ENCODE measurements at regions not wholly inside any gene's neighbourhood (a gene's known extent, or its start where the extent isn't known, plus 50 kb on each side); places are given as distances from the start of the nearest gene placed in this dataset.

DNA sequence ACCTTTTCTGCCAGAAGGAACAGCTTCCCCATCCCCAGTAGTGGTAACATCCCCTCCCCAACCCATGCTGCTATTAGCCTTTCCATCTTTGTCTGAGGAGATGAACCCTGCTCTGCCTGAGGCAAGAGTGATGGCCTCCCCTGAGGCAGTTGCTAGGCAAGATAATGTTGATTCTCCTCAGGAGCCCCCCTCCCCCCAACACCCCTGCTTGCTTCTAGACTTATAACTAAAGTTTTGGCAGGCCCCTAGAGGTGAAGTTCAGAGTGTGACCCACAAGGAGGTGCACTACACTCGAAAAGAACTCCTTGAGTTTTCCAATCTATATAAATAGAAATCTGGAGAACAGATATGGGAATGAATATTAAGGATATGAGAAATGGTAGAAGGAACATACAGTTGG, 962.5 kb downstream of the ADGRL3 start:
- DNase-seq (ENCODE audit: low spot score) = no peak

DNA sequence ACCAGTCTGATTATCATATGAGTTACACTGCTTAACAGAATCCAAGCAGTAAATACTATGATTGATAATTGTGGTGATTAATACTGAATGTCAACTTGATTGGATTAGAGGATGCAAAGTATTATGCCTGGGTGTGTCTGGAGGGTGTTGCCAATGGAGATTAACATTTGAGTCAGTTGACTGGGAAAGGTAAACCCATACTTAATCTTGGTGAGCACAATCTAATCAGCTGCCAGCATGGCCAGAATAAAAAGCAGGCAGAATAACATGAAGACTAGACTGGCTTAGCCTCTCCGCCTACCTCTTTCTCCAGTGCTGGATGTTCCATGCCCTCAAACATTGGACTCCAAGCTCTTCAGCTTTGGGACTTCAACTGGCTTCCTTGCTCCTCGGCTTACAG, 961.3 kb downstream of the ADGRL3 start:
- peak; percentile 4 for DNase-seq (ENCODE audit: low spot score)

DNA sequence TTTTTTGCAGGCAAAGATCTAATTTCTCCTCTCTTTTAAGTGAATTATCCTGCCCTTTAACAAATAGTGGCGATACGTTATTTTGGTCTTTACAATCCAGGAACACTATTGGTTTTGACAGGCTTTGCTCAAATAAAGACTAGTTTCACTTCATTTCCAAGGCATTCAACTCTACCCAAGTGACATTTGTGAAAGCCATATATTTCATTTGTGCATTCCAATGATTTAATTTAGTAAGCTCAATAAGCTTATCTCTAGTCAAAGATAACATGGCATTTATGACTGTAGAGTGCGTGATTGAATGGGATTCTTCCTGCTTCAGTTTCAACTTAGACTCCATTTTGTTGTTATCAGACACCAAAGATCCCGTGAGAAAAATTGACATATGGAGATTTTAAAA, 959.8 kb downstream of the ADGRL3 start:
- peak; percentile 79 for DNase-seq (ENCODE audit: low spot score)

DNA sequence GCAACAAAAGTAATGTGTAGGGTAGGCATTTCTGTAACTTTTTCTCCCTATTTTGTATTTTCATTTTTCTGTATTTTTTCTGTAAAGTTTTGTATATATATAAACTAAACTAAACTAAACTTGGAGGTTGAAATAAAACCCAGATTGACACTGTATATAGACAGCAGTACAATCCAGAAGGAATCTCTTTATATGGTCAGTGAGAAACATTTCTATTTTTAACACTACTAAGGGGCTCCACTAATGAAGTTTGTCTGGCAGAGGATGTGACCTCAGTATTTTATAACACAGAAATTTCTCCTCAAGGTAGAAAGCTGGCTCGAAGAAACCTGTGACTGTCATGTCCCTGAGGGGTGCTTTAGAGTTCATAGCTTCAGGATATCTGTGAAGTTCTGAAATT, 959.2 kb downstream of the ADGRL3 start:
- DNase-seq (ENCODE audit: low spot score) = no peak

DNA sequence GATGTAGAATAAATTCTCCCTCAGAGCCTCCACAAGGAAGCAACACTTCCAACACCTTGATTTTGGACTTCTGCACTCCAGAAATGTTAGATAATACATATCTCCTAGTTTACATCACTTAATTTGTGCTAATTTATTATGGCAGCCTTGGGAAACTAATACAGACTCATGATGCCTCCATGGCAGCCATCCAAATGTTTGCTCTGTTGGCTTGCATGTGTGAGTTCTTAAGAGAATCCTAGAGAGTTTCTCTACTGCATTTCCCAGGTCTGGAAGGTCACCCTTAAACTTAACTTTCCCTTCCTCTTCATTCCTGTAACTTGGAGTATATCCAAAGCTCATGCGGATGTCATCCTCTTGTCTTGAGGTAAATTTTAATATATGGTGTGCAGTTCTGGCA, 956.1 kb downstream of the ADGRL3 start:
- DNase-seq (ENCODE audit: low spot score) = no peak

DNA sequence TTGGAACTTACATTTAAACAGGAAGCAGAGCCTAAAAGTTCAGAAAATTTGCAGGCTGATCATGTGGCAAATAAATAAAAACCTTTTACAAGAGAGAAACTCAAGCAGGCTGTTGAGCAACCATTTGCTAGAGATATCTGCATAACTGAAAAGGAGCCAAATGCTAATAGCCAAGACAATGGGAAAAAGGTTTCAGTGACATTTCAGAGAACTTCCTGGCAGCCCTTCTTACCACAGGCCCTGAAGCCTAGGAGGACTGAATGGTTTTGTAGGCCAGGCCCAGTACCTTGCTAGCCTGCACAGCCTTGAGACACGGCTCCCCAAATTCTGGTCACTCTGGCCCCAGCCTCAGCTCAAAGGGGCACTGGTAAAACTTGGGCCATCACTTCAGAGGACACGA, 945.1 kb downstream of the ADGRL3 start:
- DNase-seq (ENCODE audit: low spot score) = no peak

- DNase-seq (ENCODE audit: low spot score) = no peak
Observed at GRCh38 chr4:62144431-62144830, 944.3 kb downstream of the ADGRL3 start.

DNA sequence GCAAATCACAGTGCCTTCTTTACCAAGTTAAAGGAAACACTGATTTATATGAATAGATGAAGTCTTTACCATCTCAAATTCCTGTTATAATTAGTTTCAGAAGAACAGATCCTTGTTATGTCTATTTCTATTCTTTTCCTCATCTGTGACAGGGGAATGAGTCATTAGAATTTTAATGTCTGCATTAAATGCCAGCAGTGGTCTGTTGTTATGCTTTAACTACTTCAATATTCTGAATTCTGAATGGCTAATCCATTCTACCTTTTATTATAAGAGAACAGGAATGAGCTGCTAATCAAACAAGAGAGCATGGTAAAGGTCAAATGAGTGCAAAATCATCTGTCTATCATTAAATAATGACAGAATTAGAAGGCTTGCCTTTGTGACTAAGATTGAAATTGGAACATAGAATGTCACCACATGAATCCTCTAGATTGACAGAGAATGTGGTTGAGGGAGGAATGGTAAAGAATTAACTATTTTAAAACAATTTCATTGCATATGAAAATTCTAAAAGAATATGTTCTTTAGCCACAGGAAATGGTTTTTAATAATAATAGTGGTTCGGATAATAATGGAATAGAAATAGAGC, 935.5 kb downstream of the ADGRL3 start:
- no peak for DNase-seq (ENCODE audit: low spot score)

GRCh38 chr4:62133977-62134376, 933.9 kb downstream of the ADGRL3 start:
- no peak for DNase-seq (ENCODE audit: low spot score)

DNA sequence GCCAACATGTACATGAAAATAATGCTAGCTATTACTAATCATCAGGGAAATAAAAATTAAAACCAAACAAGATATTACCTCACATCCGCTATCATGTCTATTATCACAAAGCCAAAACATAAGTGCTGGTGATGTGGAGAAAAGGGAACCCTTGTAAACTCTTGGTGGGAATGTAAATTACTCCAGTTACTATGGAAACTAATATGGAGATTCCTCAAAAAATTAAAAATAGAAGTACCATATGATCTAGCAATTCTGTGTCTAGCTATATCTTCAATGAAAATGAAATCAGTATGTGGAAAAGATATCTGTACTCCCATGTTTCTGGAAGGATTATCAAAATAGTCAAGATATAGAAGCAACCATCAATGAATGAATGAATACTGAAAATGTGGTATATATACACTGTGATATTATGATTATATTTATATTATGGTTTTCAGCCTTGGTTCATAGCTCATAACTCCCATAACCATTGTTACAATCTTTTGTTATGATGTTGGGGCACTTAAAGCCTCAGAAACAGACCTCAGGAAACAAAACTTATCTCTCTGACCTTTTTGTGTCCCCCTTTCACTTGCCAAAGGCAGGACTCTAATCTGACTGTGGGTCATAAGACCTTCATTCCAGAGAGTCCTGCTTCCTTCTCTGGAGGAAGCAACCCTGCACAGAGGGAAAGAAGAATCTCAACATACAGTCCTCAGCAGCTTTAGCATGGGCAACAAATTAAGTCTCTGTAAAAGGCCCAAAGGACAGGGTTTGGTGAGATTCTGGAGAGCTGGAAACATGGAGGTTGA, 933.2 kb downstream of the ADGRL3 start:
- DNase-seq (ENCODE audit: low spot score) = no peak

- no peak for DNase-seq (ENCODE audit: low spot score)
Observed at GRCh38 chr4:62131049-62131448, 930.9 kb downstream of the ADGRL3 start.

DNA sequence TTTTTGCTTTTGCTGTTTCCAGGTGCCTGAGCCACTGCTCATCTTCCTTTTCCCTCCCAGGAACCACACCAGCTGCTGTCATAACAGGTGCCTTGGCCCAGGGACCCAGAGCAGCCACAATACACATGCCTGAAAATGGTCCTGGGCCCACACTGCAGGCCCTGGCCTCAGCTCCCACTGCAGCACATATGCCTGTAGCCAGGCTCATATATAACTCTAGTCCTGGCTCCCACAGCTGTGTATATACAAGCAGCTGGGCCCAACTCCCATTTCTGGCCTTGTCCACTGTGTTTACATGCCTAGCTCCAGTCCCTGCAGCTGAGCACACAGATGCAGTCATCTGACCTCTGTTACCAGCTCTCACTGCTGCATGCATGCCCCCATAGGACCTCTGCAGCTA, 930.5 kb downstream of the ADGRL3 start:
- no peak for DNase-seq (ENCODE audit: low spot score)

DNA sequence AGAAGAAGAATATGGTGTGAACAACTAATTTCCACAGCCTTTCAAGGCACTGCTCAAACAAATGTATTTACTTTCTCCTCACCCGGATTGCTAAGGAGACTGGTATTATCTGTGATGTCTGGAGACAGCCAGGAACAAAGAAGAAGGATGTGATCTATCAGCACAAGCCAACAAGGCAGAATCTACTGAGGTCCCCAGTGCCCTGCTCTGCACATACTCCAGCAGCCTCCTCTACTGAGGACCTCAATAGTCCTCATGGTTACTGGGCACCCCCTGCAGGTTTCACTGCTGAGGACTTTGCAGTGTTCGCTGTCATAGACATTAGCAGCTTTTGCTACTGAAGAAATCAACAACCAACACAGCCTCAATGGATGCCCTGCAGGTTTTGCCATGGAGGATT, 930.1 kb downstream of the ADGRL3 start:
- DNase-seq (ENCODE audit: low spot score) = no peak
